Activated CD4-positive, alpha-beta T cell treated with anti-CD3 and anti-CD28 coated beads, Interleukin-2, amount 10 ng/mL, durations not matched to agents 24 days and 14 days (primary cell): ENCODE measurements at regions not wholly inside any gene's neighbourhood (a gene's known extent, or its start where the extent isn't known, plus 50 kb on each side); places are given as distances from the start of the nearest gene placed in this dataset.

Experiments
- DNase-seq: peaks from one replicate; pipeline ENCODE4 v3.0.0; 2022
- H3K27ac Mint-ChIP-seq: one replicate; pipeline ENCODE4 v1.8.0; 2022; ENCODE audit warnings: mild to moderate bottlenecking, mixed read lengths
- H3K27me3 Mint-ChIP-seq: one replicate; pipeline ENCODE4 v1.8.0; 2022; ENCODE audit warnings: mixed read lengths
- H3K36me3 Mint-ChIP-seq: one replicate; pipeline ENCODE4 v1.8.0; 2022; ENCODE audit warnings: low read depth, mild to moderate bottlenecking, mixed read lengths
- H3K4me1 Mint-ChIP-seq: one replicate; pipeline ENCODE4 v1.8.0; 2021; ENCODE audit warnings: mixed read lengths
- H3K4me3 Mint-ChIP-seq: one replicate; pipeline ENCODE4 v1.8.0; 2022; ENCODE audit warnings: mild to moderate bottlenecking, moderate library complexity, mixed read lengths
- H3K9me3 Mint-ChIP-seq: one replicate; pipeline ENCODE4 v1.8.0; 2021; ENCODE audit warnings: mixed read lengths
- intact Hi-C: fragments of 100-400 bp; cut with micrococcal nuclease; formaldehyde crosslinking; loops from one replicate; pipeline ENCODE4 v1.15.1; 2023

DNA sequence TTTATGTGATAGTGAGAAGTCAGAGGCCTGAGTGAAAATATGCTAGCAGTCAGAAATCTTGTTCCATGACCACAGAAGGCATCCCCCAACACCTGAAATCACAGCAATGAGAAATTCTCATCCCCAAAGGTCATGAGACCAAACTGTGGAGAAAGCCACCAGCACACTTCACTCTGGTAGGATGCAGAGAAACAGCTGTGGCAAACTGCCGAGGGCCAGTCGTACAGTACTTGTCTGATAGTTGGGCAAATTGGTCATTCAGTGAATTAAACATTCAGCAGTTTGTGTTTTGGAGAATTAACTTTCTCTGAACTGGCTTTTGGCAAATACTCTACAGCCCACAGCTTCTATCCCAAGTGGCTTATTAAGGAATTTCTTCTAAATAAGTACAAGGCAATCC is 117.2 kb downstream of the TSN start:
- no peaks in the 10 kb centered on the region for H3K36me3 Mint-ChIP-seq
- no peaks in the 10 kb centered on the region for H3K4me1 Mint-ChIP-seq
- peaks cover 1% of the 10 kb centered on the region for H3K27me3 Mint-ChIP-seq
- no peak overlapping the region for H3K27ac Mint-ChIP-seq
- no peak for DNase-seq
- H3K9me3 Mint-ChIP-seq, result no peaks in the 10 kb centered on the region
- no peak overlapping the region for H3K4me3 Mint-ChIP-seq
- intact Hi-C loops, result no loop called here

DNA sequence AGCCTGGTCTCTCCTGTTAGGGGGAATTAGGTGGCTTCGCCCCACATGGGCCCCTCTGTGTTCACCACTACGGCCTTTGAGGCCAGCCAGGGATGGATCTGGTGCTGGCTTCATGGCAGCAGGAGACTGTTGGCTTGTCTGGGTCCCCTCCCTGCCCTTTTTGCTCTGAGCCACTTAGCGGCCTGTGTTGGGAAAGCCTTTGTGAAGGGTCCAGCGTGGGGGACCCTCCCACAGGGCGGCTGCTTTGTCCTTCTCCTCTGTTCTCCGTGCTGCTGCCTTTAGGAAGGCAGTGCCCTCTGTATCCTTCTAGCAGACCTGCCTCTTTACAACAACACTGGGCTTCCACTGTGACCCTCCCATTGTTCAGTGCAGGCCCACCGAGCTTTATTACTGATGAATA is 118.4 kb downstream of the TSN start:
- H3K27me3 Mint-ChIP-seq, result peaks cover 1% of the 10 kb centered on the region
- H3K4me1 Mint-ChIP-seq, result no peaks in the 10 kb centered on the region
- H3K27ac Mint-ChIP-seq, result no peak overlapping the region

DNA sequence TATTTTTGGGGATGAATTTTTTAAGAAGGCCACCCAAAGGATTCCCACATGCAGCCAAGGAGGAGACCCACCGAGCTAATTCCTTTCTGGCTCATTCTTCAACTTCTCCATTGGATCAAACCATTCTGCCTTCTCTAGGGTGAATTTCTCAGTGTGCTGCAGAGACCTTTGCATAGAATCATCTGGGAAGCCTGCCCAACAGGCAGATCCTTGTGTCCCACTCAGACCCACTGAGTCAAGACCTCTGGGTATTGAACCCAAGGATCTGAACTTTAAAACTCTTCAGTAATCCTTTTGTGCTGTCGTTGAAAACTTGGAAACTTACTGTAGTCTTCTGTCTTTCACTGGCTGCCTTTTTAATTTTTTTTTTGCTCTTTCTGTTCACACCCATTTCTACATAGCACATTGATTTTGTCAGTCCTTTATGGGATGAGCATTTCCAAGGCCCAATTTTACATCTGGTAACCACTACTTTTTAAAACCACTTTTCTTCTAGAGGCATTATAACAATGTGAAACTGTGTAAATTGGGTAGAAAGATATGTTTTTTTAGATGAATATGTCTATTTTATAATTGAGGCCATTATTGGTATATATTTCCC is 120.2 kb downstream of the TSN start:
- H3K27ac Mint-ChIP-seq, result no peak overlapping the region
- H3K4me1 Mint-ChIP-seq, result no peaks in the 10 kb centered on the region
- H3K9me3 Mint-ChIP-seq, result no peaks in the 10 kb centered on the region
- intact Hi-C loops, result no loop called here
- peaks cover 1% of the 10 kb centered on the region for H3K27me3 Mint-ChIP-seq
- no peak overlapping the region for H3K4me3 Mint-ChIP-seq
- H3K36me3 Mint-ChIP-seq, result no peaks in the 10 kb centered on the region
- no peak for DNase-seq

More for the DNA sequence above, 118.4 kb downstream of the TSN start:
- no peak overlapping the region for H3K4me3 Mint-ChIP-seq
- intact Hi-C loops, result no loop called here
- H3K9me3 Mint-ChIP-seq, result no peaks in the 10 kb centered on the region
- H3K36me3 Mint-ChIP-seq, result no peaks in the 10 kb centered on the region
- DNase-seq, result no peak

DNA sequence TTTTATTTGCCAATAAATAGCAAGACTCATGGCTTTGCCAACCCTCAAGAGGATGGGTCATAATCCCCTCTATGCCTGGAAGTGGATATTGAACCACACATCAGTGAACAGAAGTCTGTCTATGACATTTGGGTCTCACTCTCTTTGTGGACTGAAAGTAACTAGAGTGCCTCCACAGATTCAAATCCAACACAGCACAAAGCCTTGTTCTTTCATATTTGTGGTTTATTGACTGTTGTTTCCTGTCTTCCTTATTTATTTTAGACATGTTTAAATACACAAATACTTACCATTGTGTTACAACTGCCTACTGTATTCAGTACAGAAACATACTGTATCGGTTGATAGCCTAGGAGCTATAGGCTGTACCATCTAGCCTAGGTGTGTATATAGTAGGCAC is 121.9 kb downstream of the TSN start:
- Mint-ChIP-seq H3K36me3 (no peaks in the 10 kb centered on the region), H3K4me1 (no peaks in the 10 kb centered on the region), H3K9me3 (no peaks in the 10 kb centered on the region), H3K4me3 (no peak overlapping the region), H3K27ac (no peak overlapping the region), H3K27me3 (peaks cover 1% of the 10 kb centered on the region)
- intact Hi-C loops, result no loop called here
- no peak for DNase-seq

DNA sequence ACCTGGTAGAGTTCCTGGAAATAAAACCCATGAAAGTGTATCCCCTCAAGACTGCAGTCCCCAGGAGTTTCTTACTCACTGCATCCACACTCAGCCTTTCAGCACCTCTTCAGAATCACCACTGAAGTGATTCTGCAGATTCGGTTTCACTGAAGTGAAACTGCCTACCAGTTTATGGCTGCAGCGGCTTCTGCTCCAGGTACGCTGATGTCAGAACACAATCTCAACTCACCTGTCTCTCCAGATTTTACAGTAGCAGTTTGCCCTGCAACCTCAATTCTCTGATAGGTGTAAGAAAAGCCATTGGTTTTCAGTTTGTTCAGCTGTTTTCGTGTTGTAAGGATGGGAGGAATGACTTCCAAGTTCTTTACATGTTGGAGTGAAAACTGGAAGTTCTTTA is 124.8 kb downstream of the TSN start:
- DNase-seq, result no peak
- no peaks in the 10 kb centered on the region for H3K9me3 Mint-ChIP-seq
- H3K27me3 Mint-ChIP-seq, result peaks cover 1% of the 10 kb centered on the region
- intact Hi-C loops, result no loop called here
- no peak overlapping the region for H3K4me3 Mint-ChIP-seq
- H3K36me3 Mint-ChIP-seq, result no peaks in the 10 kb centered on the region
- no peaks in the 10 kb centered on the region for H3K4me1 Mint-ChIP-seq
- H3K27ac Mint-ChIP-seq, result no peak overlapping the region

DNA sequence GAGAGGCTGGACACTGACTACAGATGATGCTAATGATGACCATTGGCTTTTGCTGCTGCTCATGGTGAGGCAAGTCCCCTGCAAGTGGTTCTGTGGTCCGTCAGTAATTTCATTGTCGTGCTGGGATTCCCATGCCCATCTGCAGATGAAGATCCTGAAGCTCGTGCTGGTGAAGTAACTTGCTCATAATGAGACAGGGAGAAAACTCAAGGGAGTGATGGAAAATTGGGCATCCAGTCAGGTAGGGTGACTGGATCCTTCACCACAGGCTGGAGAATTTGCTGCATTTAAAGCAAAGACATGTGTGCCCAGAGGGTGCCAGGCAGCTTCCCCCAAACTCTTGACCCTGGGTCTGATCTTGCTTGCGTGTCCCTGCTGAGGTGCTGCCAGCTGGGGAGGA is 125.6 kb downstream of the TSN start:
- intact Hi-C loops, result no loop called here
- Mint-ChIP-seq H3K36me3 (no peaks in the 10 kb centered on the region), H3K27ac (no peak overlapping the region), H3K9me3 (no peaks in the 10 kb centered on the region), H3K4me3 (no peak overlapping the region), H3K4me1 (no peaks in the 10 kb centered on the region), H3K27me3 (no peaks in the 10 kb centered on the region)
- DNase-seq, result no peak

DNA sequence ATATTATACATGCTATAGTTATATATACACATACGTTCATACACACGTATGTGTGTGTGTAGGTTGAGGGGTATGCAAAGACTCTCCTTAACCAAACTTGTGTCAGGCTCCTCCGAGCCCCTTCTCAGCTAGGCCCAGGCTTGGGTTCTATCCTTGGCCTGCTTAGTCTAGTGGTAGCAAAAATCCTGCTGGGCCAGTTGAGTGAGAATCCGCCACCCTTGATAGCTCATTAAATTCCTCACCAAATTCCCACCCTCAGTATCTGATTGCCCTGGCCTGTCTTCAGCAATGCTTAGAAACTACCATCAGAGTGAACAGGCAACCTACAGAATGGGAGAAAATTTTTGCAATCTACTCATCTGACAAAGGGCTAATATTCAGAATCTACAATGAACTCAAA is 126.5 kb downstream of the TSN start:
- Mint-ChIP-seq H3K27me3 (no peaks in the 10 kb centered on the region), H3K4me3 (no peak overlapping the region), H3K4me1 (no peaks in the 10 kb centered on the region), H3K36me3 (no peaks in the 10 kb centered on the region), H3K9me3 (no peaks in the 10 kb centered on the region), H3K27ac (no peak overlapping the region)
- intact Hi-C loops, result no loop called here
- no peak for DNase-seq

DNA sequence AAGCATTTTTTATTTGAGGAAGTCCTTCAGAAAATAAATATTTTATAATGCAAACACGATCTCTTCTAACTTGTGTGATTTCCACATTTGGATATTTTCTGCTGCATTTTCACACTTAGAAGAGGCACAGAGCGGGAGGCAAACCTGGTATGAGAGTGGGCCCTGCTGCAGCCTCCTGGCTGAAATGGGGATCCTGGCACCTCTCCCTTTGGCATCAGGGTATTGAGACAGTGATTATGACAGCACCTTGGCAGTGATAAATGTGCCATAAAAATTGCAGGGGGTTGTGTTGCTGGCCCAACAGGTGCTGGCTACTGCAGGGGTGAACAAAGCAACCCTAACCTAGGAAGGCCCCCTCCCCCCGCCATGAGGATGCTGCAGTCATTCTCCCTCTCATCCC is 128.6 kb downstream of the TSN start:
- intact Hi-C loops, result no loop called here
- no peak overlapping the region for H3K27ac Mint-ChIP-seq
- no peak overlapping the region for H3K4me3 Mint-ChIP-seq

DNA sequence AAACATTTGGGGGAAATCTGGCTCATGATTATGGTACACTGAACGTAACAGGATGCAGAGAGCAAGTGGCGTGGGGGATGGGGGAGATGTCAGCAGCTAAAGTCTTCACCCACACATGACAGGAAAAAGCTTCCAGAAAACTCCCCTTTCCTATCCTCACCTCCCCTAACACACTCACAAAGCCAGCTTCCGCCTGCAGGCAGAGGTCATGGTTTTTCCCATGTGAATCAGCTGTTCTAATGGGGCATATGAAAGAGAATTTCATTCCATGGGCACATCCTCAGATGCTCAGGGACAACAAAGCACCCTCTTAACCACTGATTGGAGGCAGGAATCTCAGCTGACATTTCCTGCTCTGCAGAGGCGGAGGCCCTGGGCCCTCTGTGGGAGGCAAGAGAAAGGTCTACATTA is 129.1 kb downstream of the TSN start:
- H3K9me3 Mint-ChIP-seq, result no peaks in the 10 kb centered on the region
- H3K4me3 Mint-ChIP-seq, result no peak overlapping the region
- H3K27me3 Mint-ChIP-seq, result no peaks in the 10 kb centered on the region
- H3K36me3 Mint-ChIP-seq, result no peaks in the 10 kb centered on the region
- no peak overlapping the region for H3K27ac Mint-ChIP-seq
- no peak for DNase-seq
- intact Hi-C loops, result no loop called here
- no peaks in the 10 kb centered on the region for H3K4me1 Mint-ChIP-seq

More for the DNA sequence above, 128.6 kb downstream of the TSN start:
- Mint-ChIP-seq H3K4me1 (no peaks in the 10 kb centered on the region), H3K27me3 (no peaks in the 10 kb centered on the region), H3K36me3 (no peaks in the 10 kb centered on the region), H3K9me3 (no peaks in the 10 kb centered on the region)
- no peak for DNase-seq

DNA sequence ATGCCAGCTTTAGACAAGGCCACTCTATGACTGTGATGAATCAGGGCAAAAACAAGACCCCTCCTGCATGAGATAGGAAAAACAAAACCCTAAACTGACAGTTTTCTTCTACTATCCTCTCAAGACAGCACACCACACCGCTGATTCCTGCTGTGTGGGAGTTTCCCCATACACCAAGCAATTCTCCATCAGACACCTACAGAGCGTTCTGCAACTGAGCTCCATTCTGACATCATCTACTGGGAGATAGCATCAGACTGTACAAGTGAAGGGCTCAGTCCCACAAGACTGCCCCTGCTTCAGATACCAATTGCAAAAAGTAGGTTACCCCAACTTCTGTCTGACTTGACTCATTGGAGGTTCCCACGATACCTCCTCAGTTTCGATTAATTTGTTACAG is 130.6 kb downstream of the TSN start:
- no peak for DNase-seq
- Mint-ChIP-seq H3K36me3 (no peaks in the 10 kb centered on the region), H3K27me3 (no peaks in the 10 kb centered on the region), H3K9me3 (no peaks in the 10 kb centered on the region), H3K4me3 (no peak overlapping the region), H3K4me1 (peaks cover 2% of the 10 kb centered on the region), H3K27ac (no peak overlapping the region)
- intact Hi-C loops, result no loop called here

DNA sequence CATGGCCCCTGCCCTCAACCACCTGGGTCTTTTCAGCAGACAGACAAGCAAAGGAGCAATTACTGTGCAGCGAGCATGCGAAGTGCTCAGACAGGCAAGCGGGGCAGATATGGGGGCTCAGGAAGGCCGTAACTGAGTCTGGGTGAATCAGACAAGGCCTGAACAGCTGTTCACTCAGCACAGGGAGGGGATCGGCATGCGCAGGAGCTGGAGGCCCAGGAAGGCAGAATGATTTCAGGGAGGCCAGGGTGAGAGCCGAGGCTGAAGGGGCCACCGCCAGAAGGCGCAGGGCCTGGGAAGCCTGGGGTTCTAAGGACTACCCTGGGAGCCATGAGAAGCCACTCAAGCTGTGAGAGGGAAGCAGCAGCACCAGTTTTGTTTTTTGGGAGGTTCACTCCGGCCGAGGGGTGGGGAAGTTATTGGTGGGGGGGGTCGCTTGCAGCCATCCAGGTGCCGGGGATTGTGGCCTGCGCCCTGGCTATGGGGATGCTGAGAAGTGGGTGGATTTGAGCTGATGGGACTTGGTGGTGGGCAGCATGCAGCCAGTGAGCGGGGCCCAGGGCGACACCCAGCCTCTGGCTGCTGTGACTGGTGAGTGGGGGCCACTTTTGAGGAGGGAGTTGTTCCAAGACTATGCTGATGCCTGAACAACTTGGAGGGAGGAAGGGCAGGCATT is 132.2 kb downstream of the TSN start:
- H3K4me3 Mint-ChIP-seq, result no peak overlapping the region
- no peaks in the 10 kb centered on the region for H3K27me3 Mint-ChIP-seq
- H3K4me1 Mint-ChIP-seq, result peaks cover 2% of the 10 kb centered on the region
- intact Hi-C loops, result no loop called here
- H3K27ac Mint-ChIP-seq, result no peak overlapping the region
- H3K36me3 Mint-ChIP-seq, result no peaks in the 10 kb centered on the region
- no peaks in the 10 kb centered on the region for H3K9me3 Mint-ChIP-seq
- no peak for DNase-seq

DNA sequence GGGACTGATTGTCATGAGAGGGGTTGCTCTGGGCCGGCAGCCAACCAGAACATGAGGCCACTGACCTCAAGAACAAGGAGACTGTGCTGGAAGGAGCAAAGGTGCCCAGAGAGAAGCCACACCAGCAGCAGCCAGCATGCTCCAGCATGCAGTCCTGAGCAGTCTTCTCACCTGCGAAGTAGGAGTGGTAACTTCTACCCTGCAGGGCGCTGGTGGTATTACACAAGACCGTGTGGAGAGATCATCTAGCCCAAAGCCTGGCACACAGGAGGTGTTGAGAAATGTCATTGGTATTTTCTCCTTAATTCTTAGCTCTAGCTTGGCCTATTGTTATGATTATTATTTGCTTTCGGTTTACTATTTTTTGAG is 132.7 kb downstream of the TSN start:
- no peaks in the 10 kb centered on the region for H3K27me3 Mint-ChIP-seq
- peak; percentile 61 for DNase-seq
- H3K9me3 Mint-ChIP-seq, result no peaks in the 10 kb centered on the region
- intact Hi-C loops, result no loop called here
- H3K4me3 Mint-ChIP-seq, result no peak overlapping the region
- H3K36me3 Mint-ChIP-seq, result no peaks in the 10 kb centered on the region
- no peak overlapping the region for H3K27ac Mint-ChIP-seq
- H3K4me1 Mint-ChIP-seq, result peaks cover 2% of the 10 kb centered on the region

DNA sequence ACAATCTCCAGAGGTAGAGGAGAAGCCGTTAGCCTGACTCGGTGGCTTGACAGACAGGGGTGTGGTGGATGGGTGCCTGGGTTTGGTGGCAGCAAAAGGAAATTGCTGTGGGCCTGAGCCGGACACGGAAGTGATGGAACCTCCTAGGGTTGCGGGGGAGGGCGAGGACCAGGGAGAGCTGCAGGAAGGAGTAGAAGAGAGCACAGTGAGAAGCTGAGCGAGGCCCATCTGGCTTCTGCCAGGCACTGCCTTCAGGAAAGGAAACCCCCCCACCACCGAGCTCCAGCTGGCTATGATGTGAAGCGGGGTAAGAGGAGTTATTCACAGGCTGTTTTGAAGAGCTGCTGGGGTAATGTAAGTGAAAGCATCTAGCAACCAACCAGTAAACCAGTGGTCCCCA is 134.6 kb downstream of the TSN start:
- DNase-seq, result no peak
- Mint-ChIP-seq H3K27me3 (no peaks in the 10 kb centered on the region), H3K27ac (no peak overlapping the region), H3K36me3 (no peaks in the 10 kb centered on the region), H3K4me3 (no peak overlapping the region), H3K9me3 (no peaks in the 10 kb centered on the region), H3K4me1 (peaks cover 2% of the 10 kb centered on the region)
- intact Hi-C loops, result no loop called here

DNA sequence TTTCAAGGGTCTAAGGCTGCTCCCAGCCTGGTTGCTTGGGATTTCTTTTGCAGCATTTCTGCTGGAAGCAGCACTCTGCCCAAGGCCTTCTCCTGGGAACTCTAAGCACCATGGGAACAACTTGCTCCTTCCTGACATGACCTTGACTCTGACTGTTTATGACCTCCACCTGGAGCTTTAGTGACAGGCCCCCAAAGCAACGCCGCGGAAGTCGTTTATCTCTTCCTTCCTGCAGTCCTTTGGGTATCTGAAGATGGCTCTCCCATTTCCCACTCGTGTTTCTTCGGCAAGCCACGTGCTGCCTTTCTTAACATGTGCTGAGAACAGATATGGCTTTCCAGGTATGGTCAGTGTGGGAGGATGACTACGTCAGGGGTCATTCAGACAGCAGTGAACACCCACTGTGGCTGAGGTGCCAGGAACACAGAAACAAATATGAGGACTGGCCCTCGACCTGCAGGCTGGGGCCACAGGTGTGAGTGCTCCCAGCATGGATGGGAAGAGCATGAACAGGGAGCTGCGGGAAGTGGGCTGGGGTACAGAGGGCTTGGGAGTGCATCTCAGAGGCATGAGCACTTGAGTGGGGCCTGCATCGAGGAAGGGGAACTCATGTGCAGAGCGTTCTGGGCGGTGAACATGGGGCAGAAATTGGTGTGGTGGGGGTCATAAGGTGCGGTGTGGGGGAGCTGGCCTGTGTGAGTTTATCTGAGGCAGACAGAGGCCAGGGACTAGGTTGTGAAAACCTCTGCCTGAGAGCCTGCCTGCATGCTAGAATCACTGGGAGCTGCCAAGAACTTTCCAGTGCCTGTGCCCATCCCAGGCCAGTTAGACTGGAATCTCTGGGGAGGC is 140.5 kb downstream of the TSN start:
- intact Hi-C loops, result no loop called here
- DNase-seq, result no peak
- Mint-ChIP-seq H3K4me3 (no peak overlapping the region), H3K36me3 (no peaks in the 10 kb centered on the region), H3K27ac (no peak overlapping the region), H3K9me3 (no peaks in the 10 kb centered on the region), H3K27me3 (no peaks in the 10 kb centered on the region), H3K4me1 (peaks cover 2% of the 10 kb centered on the region)
